ENCODE measurements at regions not wholly inside any gene's neighbourhood (a gene's known extent, or its start where the extent isn't known, plus 50 kb on each side); places are given as distances from the start of the nearest gene placed in this dataset.

DNA sequence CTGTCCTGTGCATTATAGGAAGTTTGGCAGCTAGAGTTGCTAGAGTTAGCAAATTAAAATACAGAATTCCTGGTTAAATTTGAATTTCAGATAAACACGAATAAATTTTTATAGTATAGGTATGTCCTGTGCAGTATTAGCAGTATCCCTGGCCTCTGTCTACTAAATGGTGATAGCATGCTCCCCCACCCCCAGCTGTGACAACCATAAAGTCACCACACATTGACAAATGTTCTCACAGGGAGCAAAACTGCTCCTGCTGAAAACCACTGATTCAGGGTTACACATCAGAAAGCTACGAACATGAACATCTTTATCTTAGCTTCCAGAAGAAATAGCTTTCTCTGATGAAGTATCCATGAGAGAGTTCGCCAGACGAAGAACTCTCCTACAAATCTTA lies 91.8 kb upstream of the CCDC112 start:
- no peak for ATAC-seq
- TF ChIP-seq TCF4 (CRISPR knock-in tag; IDR thresholded peaks at IDR 0.05; ENCODE audit: borderline replicate concordance), result no peak
- TF ChIP-seq BACH2 (CRISPR knock-in tag; IDR thresholded peaks at IDR 0.05; ENCODE audit: borderline replicate concordance), result no peak
- TF ChIP-seq ZFP30 (CRISPR knock-in tag; IDR thresholded peaks at IDR 0.05), result no peak
- TF ChIP-seq ZFP3 (CRISPR knock-in tag; IDR thresholded peaks at IDR 0.05), result no peak

DNA sequence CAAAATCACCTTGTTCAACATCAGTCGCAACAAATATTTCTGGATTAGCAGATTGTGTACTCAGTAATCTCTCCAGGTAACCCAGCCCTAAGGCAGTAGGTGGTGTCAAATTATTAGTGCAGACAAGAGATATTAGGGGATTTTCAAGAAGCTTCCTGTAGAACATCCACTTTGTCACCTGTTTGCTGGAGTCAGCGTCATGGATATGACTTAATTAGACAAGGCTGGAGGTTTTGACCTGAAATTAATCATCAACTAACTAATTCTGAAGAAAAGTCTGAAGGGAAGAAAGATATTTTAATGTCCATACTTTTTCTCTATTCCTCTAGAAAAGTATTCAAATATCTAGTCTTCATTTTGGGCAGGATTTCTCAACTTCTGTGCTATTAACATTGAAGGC lies 91.4 kb upstream of the CCDC112 start:
- TF ChIP-seq TOX (CRISPR knock-in tag; IDR thresholded peaks at IDR 0.05; ENCODE audit: borderline replicate concordance) (no peak), ZNF70 (CRISPR knock-in tag; IDR thresholded peaks at IDR 0.05) (no peak), ZC3H10 (CRISPR knock-in tag; IDR thresholded peaks at IDR 0.05) (no peak), ZFP3 (CRISPR knock-in tag; IDR thresholded peaks at IDR 0.05) (no peak), ARNTL (CRISPR knock-in tag; IDR thresholded peaks at IDR 0.05; ENCODE audit: borderline replicate concordance, low read depth) (no peak), ESRRG (CRISPR knock-in tag; IDR thresholded peaks at IDR 0.05) (no peak), ZNF565 (CRISPR knock-in tag; conservative IDR thresholded peaks at IDR 0.05; ENCODE audit: low read depth) (no peak)
- TF ChIP-seq, protein P1, sequence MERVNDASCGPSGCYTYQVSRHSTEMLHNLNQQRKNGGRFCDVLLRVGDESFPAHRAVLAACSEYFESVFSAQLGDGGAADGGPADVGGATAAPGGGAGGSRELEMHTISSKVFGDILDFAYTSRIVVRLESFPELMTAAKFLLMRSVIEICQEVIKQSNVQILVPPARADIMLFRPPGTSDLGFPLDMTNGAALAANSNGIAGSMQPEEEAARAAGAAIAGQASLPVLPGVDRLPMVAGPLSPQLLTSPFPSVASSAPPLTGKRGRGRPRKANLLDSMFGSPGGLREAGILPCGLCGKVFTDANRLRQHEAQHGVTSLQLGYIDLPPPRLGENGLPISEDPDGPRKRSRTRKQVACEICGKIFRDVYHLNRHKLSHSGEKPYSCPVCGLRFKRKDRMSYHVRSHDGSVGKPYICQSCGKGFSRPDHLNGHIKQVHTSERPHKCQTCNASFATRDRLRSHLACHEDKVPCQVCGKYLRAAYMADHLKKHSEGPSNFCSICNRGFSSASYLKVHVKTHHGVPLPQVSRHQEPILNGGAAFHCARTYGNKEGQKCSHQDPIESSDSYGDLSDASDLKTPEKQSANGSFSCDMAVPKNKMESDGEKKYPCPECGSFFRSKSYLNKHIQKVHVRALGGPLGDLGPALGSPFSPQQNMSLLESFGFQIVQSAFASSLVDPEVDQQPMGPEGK (CRISPR knock-in tag; IDR thresholded peaks at IDR 0.05; ENCODE audit: borderline replicate concordance), result no peak
- ATAC-seq, result no peak

DNA sequence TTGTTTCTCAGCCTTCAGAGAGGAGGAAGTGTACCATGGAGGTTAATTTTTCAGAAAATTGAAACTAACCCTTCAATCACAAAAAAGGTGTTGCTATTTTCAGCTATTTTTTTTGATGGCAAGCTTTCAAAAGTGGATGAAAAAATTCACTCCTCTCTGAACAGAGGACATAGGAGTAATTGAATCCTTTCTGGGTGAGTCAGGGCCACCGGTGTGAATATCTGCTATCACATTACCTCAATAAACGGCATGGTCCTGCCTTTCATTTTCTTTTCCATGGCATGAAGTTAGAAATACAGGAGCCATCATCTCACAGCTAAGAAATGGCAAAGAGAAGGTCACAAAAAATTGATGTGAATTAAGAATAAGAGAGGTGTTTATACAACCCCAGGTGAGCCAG lies 90.2 kb upstream of the CCDC112 start:
- ATAC-seq, result no peak
- TF ChIP-seq ZFP30 (CRISPR knock-in tag; IDR thresholded peaks at IDR 0.05), result no peak
- TF ChIP-seq TCF4 (CRISPR knock-in tag; IDR thresholded peaks at IDR 0.05; ENCODE audit: borderline replicate concordance), result no peak
- no peak for TF ChIP-seq ISL1 (CRISPR knock-in tag; IDR thresholded peaks at IDR 0.05)
- no peak for TF ChIP-seq GLIS3 (CRISPR knock-in tag; IDR thresholded peaks at IDR 0.05)
- TF ChIP-seq ZNF8 (CRISPR knock-in tag; IDR thresholded peaks at IDR 0.05), result no peak
- TF ChIP-seq OSR1 (CRISPR knock-in tag; IDR thresholded peaks at IDR 0.05), result no peak
- TF ChIP-seq ZFP3 (CRISPR knock-in tag; IDR thresholded peaks at IDR 0.05), result no peak
- TF ChIP-seq, protein P2, sequence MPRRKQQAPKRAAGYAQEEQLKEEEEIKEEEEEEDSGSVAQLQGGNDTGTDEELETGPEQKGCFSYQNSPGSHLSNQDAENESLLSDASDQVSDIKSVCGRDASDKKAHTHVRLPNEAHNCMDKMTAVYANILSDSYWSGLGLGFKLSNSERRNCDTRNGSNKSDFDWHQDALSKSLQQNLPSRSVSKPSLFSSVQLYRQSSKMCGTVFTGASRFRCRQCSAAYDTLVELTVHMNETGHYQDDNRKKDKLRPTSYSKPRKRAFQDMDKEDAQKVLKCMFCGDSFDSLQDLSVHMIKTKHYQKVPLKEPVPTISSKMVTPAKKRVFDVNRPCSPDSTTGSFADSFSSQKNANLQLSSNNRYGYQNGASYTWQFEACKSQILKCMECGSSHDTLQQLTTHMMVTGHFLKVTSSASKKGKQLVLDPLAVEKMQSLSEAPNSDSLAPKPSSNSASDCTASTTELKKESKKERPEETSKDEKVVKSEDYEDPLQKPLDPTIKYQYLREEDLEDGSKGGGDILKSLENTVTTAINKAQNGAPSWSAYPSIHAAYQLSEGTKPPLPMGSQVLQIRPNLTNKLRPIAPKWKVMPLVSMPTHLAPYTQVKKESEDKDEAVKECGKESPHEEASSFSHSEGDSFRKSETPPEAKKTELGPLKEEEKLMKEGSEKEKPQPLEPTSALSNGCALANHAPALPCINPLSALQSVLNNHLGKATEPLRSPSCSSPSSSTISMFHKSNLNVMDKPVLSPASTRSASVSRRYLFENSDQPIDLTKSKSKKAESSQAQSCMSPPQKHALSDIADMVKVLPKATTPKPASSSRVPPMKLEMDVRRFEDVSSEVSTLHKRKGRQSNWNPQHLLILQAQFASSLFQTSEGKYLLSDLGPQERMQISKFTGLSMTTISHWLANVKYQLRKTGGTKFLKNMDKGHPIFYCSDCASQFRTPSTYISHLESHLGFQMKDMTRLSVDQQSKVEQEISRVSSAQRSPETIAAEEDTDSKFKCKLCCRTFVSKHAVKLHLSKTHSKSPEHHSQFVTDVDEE (CRISPR knock-in tag; IDR thresholded peaks at IDR 0.05), result no peak
- TF ChIP-seq TOX (CRISPR knock-in tag; IDR thresholded peaks at IDR 0.05; ENCODE audit: borderline replicate concordance), result no peak
- TF ChIP-seq ZNF70 (CRISPR knock-in tag; IDR thresholded peaks at IDR 0.05), result no peak
- no peak for TF ChIP-seq ARNTL (CRISPR knock-in tag; IDR thresholded peaks at IDR 0.05; ENCODE audit: borderline replicate concordance, low read depth)
- TF ChIP-seq, protein P3, sequence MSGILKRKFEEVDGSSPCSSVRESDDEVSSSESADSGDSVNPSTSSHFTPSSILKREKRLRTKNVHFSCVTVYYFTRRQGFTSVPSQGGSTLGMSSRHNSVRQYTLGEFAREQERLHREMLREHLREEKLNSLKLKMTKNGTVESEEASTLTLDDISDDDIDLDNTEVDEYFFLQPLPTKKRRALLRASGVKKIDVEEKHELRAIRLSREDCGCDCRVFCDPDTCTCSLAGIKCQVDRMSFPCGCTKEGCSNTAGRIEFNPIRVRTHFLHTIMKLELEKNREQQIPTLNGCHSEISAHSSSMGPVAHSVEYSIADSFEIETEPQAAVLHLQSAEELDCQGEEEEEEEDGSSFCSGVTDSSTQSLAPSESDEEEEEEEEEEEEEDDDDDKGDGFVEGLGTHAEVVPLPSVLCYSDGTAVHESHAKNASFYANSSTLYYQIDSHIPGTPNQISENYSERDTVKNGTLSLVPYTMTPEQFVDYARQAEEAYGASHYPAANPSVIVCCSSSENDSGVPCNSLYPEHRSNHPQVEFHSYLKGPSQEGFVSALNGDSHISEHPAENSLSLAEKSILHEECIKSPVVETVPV (CRISPR knock-in tag; IDR thresholded peaks at IDR 0.05), result no peak
- no peak for TF ChIP-seq SNAI2 (CRISPR knock-in tag; IDR thresholded peaks at IDR 0.05)

DNA sequence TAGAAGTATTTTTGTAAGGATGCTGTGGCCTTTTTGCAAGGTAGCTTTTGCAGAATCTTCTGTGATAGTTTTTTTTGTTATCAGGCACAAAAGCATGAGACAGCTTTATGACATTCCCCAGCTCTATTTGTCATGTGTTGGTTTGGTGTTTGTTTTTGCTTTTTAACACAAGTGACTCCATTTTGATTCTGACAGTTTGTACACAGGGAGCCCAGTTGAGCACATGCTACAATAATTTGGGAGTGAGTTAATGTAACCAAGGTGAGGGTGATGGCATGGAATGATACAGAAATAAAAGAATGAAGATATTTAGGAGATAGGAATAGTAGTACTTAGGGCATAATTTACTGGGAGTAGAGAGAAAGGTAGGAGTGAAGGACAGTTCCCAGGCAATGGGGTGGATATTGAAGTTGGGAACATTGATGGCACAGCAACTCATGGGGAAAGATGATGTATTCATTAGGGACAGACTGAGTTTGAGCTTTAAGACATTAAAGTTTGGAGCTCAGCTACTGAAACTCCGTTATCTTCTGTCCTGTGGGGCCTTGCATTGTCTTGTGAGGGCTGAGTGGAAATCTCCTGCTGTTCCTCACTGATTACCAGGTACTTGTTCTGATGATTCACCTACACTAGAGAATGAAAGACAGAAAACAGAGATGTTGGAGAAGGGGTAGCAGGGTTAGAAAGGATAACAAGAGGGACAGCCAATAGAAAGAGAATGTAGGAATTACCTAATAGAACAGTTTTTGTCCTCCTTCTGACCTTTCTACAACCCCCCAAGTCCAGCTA lies 88.3 kb upstream of the CCDC112 start:
- ATAC-seq, result no peak
- TF ChIP-seq CSDC2 (CRISPR knock-in tag; IDR thresholded peaks at IDR 0.05) (no peak), GLIS3 (CRISPR knock-in tag; IDR thresholded peaks at IDR 0.05) (no peak), ZNF8 (CRISPR knock-in tag; IDR thresholded peaks at IDR 0.05) (no peak), TOX (CRISPR knock-in tag; IDR thresholded peaks at IDR 0.05; ENCODE audit: borderline replicate concordance) (no peak), ZNF70 (CRISPR knock-in tag; IDR thresholded peaks at IDR 0.05) (no peak), PPARA (CRISPR knock-in tag; IDR thresholded peaks at IDR 0.05; ENCODE audit: borderline replicate concordance) (no peak), SNAI2 (CRISPR knock-in tag; IDR thresholded peaks at IDR 0.05) (no peak), ARNTL (CRISPR knock-in tag; IDR thresholded peaks at IDR 0.05; ENCODE audit: borderline replicate concordance, low read depth) (no peak), ISL1 (CRISPR knock-in tag; IDR thresholded peaks at IDR 0.05) (no peak), BACH2 (CRISPR knock-in tag; IDR thresholded peaks at IDR 0.05; ENCODE audit: borderline replicate concordance) (no peak), ZFP3 (CRISPR knock-in tag; IDR thresholded peaks at IDR 0.05) (no peak), OSR1 (CRISPR knock-in tag; IDR thresholded peaks at IDR 0.05) (no peak), ZNF565 (CRISPR knock-in tag; conservative IDR thresholded peaks at IDR 0.05; ENCODE audit: low read depth) (no peak)
- TF ChIP-seq, protein P4, sequence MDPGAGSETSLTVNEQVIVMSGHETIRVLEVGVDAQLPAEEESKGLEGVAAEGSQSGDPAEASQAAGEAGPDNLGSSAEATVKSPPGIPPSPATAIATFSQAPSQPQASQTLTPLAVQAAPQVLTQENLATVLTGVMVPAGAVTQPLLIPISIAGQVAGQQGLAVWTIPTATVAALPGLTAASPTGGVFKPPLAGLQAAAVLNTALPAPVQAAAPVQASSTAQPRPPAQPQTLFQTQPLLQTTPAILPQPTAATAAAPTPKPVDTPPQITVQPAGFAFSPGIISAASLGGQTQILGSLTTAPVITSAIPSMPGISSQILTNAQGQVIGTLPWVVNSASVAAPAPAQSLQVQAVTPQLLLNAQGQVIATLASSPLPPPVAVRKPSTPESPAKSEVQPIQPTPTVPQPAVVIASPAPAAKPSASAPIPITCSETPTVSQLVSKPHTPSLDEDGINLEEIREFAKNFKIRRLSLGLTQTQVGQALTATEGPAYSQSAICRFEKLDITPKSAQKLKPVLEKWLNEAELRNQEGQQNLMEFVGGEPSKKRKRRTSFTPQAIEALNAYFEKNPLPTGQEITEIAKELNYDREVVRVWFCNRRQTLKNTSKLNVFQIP (CRISPR knock-in tag; IDR thresholded peaks at IDR 0.05; ENCODE audit: borderline replicate concordance, low read depth), result no peak
- TF ChIP-seq, protein P1 (CRISPR knock-in tag; IDR thresholded peaks at IDR 0.05; ENCODE audit: borderline replicate concordance), result no peak
